SK-N-MC (cell line): ENCODE measurements at regions not wholly inside any gene's neighbourhood (a gene's known extent, or its start where the extent isn't known, plus 50 kb on each side); places are given as distances from the start of the nearest gene placed in this dataset.

Experiments used
- EZH2 ChIP-seq: fragments of 200-600 bp; sonication (generic); IDR thresholded peaks from one replicate; pipeline ENCODE4 v1.6.1; 2017; ENCODE audit warnings: antibody characterized with exemption
- POLR2AphosphoS5 ChIP-seq: IDR thresholded peaks from 2 replicates; pipeline ENCODE4 v1.6.1; 2012; ENCODE audit warnings: mild to moderate bottlenecking, low read depth, low read length, borderline replicate concordance

DNA sequence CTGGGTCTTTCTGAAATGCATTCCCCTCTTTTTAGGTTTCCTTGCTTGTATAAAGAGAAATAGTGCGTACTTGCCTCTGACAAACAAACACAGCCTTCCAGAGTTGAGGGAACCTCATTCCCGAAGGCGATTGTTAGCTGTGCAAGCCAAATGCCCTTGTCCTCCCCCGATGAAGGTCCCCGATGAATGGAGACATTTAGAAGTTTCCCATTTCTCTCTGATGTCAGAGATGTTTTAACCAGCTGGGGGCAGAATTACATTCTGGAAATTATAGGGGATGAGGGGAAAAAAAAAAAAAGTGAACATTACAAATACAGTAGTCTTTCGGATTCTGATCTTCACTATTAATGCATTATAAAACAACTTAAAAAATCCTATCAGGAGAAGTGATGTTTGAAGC lies 366.8 kb downstream of the VRK1 start:
- peak; percentile 55; the same call in 1 of the 2 replicates for TF ChIP-seq POLR2AphosphoS5
- no peak for TF ChIP-seq EZH2
